Gastrocnemius medialis (tissue), 4 donors: ENCODE measurements at regions not wholly inside any gene's neighbourhood (a gene's known extent, or its start where the extent isn't known, plus 50 kb on each side); places are given as distances from the start of the nearest gene placed in this dataset.

ENCODE experiments used
- ATAC-seq, 2 donors: fragments of 150-250 bp; one replicate each; pipeline ENCODE4 v1.9.1; 2016
- DNase-seq, 2 donors: peaks; one replicate each; pipeline ENCODE4 v3.0.0-alpha.2; 2019
- H3K27ac ChIP-seq, 4 donors: fragments of 200-600 bp; sonication (generic); 1 replicate in 1 of 4; 2 replicates in 3 of 4; pipeline ENCODE4 v1.5.1; 2016 to 2018; ENCODE audit warnings: mild to moderate bottlenecking in 2 of 4, moderate library complexity in 1 of 4
- H3K27me3 ChIP-seq, 3 donors: fragments of 200-600 bp; sonication (generic) in 2 of 3; 1 replicate in 1 of 3; 2 replicates in 2 of 3; pipeline versions ENCODE4 v1.5.1 to v1.6.0; 2016 to 2019; ENCODE audit warnings: mild to moderate bottlenecking in 1 of 3, moderate library complexity in 1 of 3
- H3K36me3 ChIP-seq, 2 donors: fragments of 200-600 bp; sonication (generic) in 1 of 2; one replicate each; pipeline ENCODE4 v1.5.1; 2017 to 2018
- H3K4me1 ChIP-seq, 2 donors: fragments of 200-600 bp; sonication (generic) in 1 of 2; one replicate each; pipeline ENCODE4 v1.5.1; 2016 to 2017; ENCODE audit warnings: mild to moderate bottlenecking in 2 of 2
- H3K4me3 ChIP-seq, 4 donors: fragments of 200-600 bp; sonication (generic) in 3 of 4; 1 replicate in 1 of 4; 2 replicates in 3 of 4; pipeline ENCODE4 v1.5.1; 2016 to 2019; ENCODE audit warnings: mild to moderate bottlenecking in 2 of 4
- H3K9me3 ChIP-seq, 3 donors: fragments of 200-600 bp; sonication (generic) in 2 of 3; 1 replicate in 1 of 3; 2 replicates in 2 of 3; pipeline ENCODE4 v1.5.1; 2016 to 2019
- POLR2A ChIP-seq, 2 donors: fragments of 450-650 bp; IDR thresholded peaks; one replicate each; pipeline ENCODE4 v1.6.1; 2017; ENCODE audit warnings: antibody characterized with exemption in 2 of 2, mild to moderate bottlenecking in 2 of 2, moderate library complexity in 2 of 2
- in situ Hi-C, 4 donors: fragments of 200-750 bp; cut with MboI; loops; one replicate each; pipeline versions ENCODE4 v1.15.0 to v1.8.0; 2017; ENCODE audit warnings: low sequenced_read_pairs in 4 of 4
- intact Hi-C: fragments of 100-400 bp; cut with DNase I; formaldehyde crosslinking; loops from one replicate; pipeline ENCODE4 v1.15.1; 2023; ENCODE audit warnings: low total_unique reads
- TF ChIP-seq, protein P1 (sequence below), 5 experiments: fragments of 450-650 bp in 3 of 5; fragments of 200-600 bp in 2 of 5; sonication (generic) in 2 of 5; IDR thresholded peaks in 4 of 5; conservative IDR thresholded peaks in 1 of 5; 1 replicate in 4 of 5; 2 replicates in 1 of 5; pipeline ENCODE4 v1.5.1; 2016 to 2019; ENCODE audit warnings: antibody characterized with exemption in 5 of 5, mild to moderate bottlenecking in 3 of 5, moderate library complexity in 3 of 5

DNA sequence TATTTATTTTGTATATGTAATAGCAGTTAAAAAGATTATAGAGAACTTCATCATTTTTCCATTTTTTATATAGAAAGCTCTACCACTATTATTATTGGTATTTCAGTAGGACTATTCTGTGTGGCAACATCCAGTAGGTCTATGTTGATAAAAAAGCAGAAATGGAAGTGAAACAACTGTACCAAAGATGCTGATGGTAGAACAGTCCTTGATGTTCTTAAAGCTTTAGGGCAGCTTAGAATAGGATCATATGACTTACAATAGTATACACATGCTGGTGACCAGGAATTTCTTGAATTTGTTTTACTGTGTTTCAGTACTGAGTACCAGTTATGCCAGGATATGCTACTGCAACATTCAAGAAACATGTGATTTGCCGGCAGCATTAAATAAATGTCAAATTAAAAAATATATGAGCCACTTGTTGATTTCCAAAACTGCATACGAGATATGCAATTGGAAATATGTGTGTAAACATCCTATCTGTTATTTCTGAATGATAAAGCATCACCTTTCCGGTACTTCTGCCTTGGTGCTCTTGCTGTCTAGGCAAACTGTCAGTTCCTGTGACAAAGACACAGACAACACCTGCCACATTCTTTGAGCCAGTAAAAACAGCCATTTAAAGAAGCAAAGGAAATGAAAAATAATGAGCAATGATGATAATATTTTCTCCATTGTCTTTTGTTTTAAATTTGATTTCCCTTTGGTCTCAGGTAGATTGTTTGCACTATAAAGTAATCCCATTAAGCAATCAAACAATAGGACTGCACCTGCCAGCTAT is 649.2 kb downstream of the ZPLD1 start:
- no peak for ATAC-seq
- DNase-seq, result no peak
- in situ Hi-C loops (no loop called here), intact Hi-C loops (no loop called here)
- no peak overlapping the region for H3K4me3 ChIP-seq
- H3K27ac ChIP-seq, result no peak overlapping the region
- TF ChIP-seq POLR2A (IDR thresholded peaks at IDR 0.05), result no peak
- TF ChIP-seq, protein P1, sequence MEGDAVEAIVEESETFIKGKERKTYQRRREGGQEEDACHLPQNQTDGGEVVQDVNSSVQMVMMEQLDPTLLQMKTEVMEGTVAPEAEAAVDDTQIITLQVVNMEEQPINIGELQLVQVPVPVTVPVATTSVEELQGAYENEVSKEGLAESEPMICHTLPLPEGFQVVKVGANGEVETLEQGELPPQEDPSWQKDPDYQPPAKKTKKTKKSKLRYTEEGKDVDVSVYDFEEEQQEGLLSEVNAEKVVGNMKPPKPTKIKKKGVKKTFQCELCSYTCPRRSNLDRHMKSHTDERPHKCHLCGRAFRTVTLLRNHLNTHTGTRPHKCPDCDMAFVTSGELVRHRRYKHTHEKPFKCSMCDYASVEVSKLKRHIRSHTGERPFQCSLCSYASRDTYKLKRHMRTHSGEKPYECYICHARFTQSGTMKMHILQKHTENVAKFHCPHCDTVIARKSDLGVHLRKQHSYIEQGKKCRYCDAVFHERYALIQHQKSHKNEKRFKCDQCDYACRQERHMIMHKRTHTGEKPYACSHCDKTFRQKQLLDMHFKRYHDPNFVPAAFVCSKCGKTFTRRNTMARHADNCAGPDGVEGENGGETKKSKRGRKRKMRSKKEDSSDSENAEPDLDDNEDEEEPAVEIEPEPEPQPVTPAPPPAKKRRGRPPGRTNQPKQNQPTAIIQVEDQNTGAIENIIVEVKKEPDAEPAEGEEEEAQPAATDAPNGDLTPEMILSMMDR (IDR thresholded peaks at IDR 0.05 in 4 of 5, conservative IDR thresholded peaks at IDR 0.05 in 1 of 5), result no peak
- H3K36me3 ChIP-seq, result no peaks in the 10 kb centered on the region
- H3K4me1 ChIP-seq, result no peaks in the 10 kb centered on the region
- no peaks in the 10 kb centered on the region for H3K9me3 ChIP-seq
- no peaks in the 10 kb centered on the region for H3K27me3 ChIP-seq

DNA sequence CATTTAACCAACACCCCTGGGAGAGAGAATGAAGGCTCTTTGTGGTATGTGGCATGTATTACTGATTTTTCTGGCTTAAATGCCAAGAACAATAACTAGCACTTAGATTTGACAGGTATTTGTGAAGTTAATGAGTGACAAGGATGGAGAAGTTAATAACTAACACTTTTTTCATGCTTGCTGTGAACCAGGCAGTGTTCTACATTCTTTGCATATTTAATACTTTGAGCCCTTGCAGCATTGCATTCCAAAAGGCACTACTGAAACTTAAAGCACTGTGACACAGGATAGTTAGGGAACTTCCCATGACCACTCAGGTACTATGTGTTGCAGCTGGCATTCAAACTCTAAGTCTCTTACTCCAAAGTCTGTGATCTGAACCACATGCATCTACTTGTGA is 650.6 kb downstream of the ZPLD1 start:
- Histone ChIP-seq H3K9me3 (no peaks in the 10 kb centered on the region), H3K4me1 (no peaks in the 10 kb centered on the region), H3K36me3 (no peaks in the 10 kb centered on the region), H3K4me3 (no peak overlapping the region), H3K27me3 (no peaks in the 10 kb centered on the region), H3K27ac (no peak overlapping the region)
- in situ Hi-C loops, result no loop called here
- intact Hi-C loops, result no loop called here
- DNase-seq (no peak), ATAC-seq (no peak)
- TF ChIP-seq, protein P1 (IDR thresholded peaks at IDR 0.05 in 4 of 5, conservative IDR thresholded peaks at IDR 0.05 in 1 of 5), result no peak
- TF ChIP-seq POLR2A (IDR thresholded peaks at IDR 0.05), result no peak

DNA sequence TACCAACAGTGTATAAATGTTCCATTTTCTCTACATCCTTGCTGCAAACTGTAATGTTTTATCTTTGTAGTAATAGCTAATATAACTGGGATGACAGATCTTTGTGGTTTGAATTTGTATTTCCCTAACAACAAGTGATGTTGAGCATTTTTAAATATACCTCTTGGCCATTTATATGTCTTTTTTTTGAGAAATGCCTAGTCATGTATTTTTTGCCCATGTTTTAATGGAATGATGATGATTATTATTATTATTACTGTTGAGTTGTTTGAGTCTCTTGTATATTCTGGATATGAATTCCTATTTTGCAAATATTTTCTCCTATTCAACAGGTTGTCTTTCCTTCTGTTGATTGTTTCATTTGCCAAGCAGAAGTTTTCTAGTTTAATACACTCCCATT is 654.9 kb downstream of the ZPLD1 start:
- H3K9me3 ChIP-seq, result no peaks in the 10 kb centered on the region
- intact Hi-C loops, result no loop called here

DNA sequence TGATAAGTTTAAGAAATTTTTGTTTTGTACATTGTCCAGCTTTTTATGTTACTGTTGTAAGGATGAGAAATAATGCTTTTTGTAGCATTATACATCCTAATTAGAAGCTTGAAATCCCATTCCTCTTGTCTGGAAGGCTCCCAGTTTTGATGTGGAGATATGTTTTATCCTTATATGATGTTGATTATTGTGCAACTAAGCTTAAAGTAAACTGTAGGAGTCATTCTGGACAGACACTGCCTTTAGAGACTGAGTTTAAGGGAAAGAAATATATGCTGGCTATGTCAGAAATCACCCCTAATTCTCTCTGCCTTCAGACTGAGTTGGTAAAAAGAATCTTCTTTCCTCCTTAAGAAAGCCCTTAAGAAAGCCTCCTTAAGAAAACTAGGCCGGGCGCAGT is 670.4 kb downstream of the ZPLD1 start:
- no peaks in the 10 kb centered on the region for H3K9me3 ChIP-seq
- no peaks in the 10 kb centered on the region for H3K36me3 ChIP-seq
- TF ChIP-seq, protein P1 (IDR thresholded peaks at IDR 0.05 in 4 of 5, conservative IDR thresholded peaks at IDR 0.05 in 1 of 5), result no peak
- no peak for TF ChIP-seq POLR2A (IDR thresholded peaks at IDR 0.05)
- H3K27me3 ChIP-seq, result no peaks in the 10 kb centered on the region
- in situ Hi-C loops, result no loop called here
- no peaks in the 10 kb centered on the region for H3K4me1 ChIP-seq
- intact Hi-C loops, result no loop called here
- no peak for DNase-seq
- no peak overlapping the region for H3K4me3 ChIP-seq
- no peak for ATAC-seq
- H3K27ac ChIP-seq, result no peak overlapping the region

More for the DNA sequence above, 654.9 kb downstream of the ZPLD1 start:
- ATAC-seq, result no peak
- Histone ChIP-seq H3K27me3 (no peaks in the 10 kb centered on the region), H3K36me3 (no peaks in the 10 kb centered on the region), H3K4me3 (no peak overlapping the region), H3K4me1 (no peaks in the 10 kb centered on the region), H3K27ac (no peak overlapping the region)
- DNase-seq, result no peak
- in situ Hi-C loops, result no loop called here
- no peak for TF ChIP-seq POLR2A (IDR thresholded peaks at IDR 0.05)
- TF ChIP-seq, protein P1 (IDR thresholded peaks at IDR 0.05 in 4 of 5, conservative IDR thresholded peaks at IDR 0.05 in 1 of 5), result no peak

DNA sequence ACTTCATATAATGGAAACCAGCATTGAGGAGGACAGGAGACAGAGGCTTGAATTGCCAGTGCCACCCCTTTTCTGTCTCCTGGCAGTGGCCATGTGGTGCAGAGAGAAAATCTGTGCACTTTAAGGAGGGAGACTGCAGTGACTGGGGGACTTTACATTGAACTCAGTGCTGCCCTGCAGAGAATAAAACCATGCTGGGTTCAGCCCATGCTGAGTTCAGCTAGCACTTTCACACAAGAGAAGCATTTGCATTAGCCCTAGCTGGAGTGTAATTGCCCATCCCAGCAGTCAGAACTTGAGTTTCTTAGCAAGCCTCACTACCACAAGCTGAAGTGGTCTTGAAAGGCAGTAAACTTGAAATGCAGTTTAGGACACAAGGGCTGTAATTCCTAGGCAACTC is 677.5 kb downstream of the ZPLD1 start:
- in situ Hi-C loops, result no loop called here

More for the DNA sequence above, 677.5 kb downstream of the ZPLD1 start:
- H3K4me1 ChIP-seq, result no peaks in the 10 kb centered on the region
- no peak overlapping the region for H3K27ac ChIP-seq
- H3K9me3 ChIP-seq, result no peaks in the 10 kb centered on the region
- no peak for TF ChIP-seq POLR2A (IDR thresholded peaks at IDR 0.05)
- TF ChIP-seq, protein P1 (IDR thresholded peaks at IDR 0.05 in 4 of 5, conservative IDR thresholded peaks at IDR 0.05 in 1 of 5), result no peak
- intact Hi-C loops, result no loop called here
- DNase-seq (no peak), ATAC-seq (no peak)
- no peaks in the 10 kb centered on the region for H3K27me3 ChIP-seq
- no peaks in the 10 kb centered on the region for H3K36me3 ChIP-seq
- H3K4me3 ChIP-seq, result no peak overlapping the region
